ENCODE measurements at regions not wholly inside any gene's neighbourhood (a gene's known extent, or its start where the extent isn't known, plus 50 kb on each side); places are given as distances from the start of the nearest gene placed in this dataset.

DNA sequence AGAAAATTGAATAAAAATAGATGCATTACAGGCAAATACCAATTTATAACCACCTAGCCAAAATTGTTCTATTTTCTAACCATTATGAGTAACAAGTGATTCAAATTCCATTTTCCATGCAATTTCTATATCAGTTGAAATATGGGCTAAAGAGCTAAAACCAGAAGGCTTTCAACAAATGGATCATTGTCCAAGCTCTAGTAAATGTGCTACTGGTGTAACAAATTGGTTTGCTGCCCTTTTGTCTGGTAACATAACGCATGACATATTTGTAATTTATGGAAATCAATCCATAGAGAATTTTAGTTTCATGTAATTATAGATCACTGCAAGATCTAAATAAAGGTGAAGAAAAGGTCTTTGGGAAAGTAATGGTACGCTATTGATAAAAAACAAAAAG lies 708.0 kb upstream of the GRAMD2B start:
- H3K27ac Mint-ChIP-seq, result no peak overlapping the region
- intact Hi-C loops (cut with micrococcal nuclease), result no loop called here
- H3K4me1 Mint-ChIP-seq (ENCODE audit: low read depth), result no peaks in the 10 kb centered on the region
- H3K36me3 Mint-ChIP-seq (ENCODE audit: low read depth), result no peaks in the 10 kb centered on the region
- no peaks in the 10 kb centered on the region for H3K27me3 Mint-ChIP-seq (ENCODE audit: low read depth)
- no peak for DNase-seq (ENCODE audit: low spot score)
- no peak overlapping the region for H3K4me3 Mint-ChIP-seq (ENCODE audit: low read depth)
- H3K9me3 Mint-ChIP-seq, result peaks cover 5% of the 10 kb centered on the region

DNA sequence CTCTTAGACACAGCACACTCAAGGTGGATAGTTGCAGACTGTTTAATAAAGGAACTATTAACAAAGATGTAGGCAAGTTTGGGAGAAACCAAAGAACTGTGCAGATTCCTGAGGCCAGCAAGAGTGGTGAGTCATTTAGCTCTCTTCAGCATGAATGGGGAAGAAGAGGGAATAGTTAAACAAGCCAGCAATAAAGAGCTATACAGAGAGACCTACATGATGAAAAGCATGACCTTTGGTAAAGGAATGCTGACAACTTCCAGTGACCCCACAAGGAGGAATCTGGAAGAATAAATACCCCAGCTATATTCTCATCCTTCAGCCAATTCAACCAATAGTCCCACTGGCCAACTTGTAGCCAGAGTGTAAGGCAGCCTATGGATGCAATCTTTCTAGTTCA lies 706.0 kb upstream of the GRAMD2B start:
- H3K36me3 Mint-ChIP-seq (ENCODE audit: low read depth), result no peaks in the 10 kb centered on the region
- no peaks in the 10 kb centered on the region for H3K4me1 Mint-ChIP-seq (ENCODE audit: low read depth)
- no peak overlapping the region for H3K27ac Mint-ChIP-seq
- DNase-seq (ENCODE audit: low spot score), result no peak
- H3K4me3 Mint-ChIP-seq (ENCODE audit: low read depth), result no peak overlapping the region
- intact Hi-C loops (cut with micrococcal nuclease), result no loop called here
- H3K27me3 Mint-ChIP-seq (ENCODE audit: low read depth), result no peaks in the 10 kb centered on the region
- peaks cover 9% of the 10 kb centered on the region for H3K9me3 Mint-ChIP-seq

DNA sequence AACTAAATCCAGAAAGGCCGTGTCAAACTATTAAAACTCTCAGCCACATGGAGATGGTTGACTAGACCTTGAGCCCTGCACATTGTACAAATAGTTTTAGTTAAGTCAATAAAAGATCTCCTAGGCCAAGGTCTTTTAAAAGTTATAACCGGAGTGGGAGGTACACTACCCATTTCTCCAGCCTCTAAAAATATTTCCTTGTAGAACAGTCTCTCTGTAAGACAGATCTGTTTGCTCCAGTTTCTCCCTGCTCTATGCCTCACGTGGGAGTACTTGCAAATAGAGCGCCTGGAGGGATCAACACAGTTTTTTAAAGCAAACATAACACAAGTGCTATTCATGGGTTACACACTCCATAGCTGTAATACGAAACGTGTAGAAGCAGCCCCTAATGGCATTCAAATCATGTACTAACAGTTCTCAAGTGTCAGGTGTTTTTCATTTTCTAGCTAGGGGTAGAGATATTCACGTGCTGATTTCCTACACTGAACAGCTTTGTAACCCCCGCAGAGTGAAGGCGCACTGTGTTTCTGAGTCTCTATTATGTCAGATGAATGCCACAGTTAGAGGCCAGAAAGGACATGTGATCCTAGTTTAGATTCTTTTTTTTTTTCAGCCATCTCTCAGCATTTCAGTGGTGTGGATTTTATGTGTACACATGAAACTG lies 703.4 kb upstream of the GRAMD2B start:
- Mint-ChIP-seq H3K27ac (no peak overlapping the region), H3K36me3 (ENCODE audit: low read depth) (no peaks in the 10 kb centered on the region), H3K4me3 (ENCODE audit: low read depth) (no peak overlapping the region), H3K4me1 (ENCODE audit: low read depth) (no peaks in the 10 kb centered on the region), H3K27me3 (ENCODE audit: low read depth) (no peaks in the 10 kb centered on the region), H3K9me3 (peaks cover 9% of the 10 kb centered on the region)
- no peak for DNase-seq (ENCODE audit: low spot score)
- intact Hi-C loops (cut with micrococcal nuclease), result no loop called here

DNA sequence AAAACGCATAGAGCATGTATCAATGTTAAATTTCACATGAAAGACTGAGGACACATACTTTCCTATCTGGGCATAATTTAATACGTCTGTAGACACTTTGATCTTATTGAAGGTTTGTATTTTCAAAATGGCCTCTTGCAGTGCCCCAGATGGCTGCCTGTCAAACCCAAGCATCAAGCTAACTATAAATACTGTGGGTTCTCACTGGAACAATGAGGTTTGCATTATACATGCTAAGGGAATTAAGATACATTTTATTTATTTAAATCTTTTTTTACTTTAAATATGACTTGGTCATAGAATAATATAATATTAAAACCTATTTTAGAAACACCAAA lies 702.9 kb upstream of the GRAMD2B start:
- no peaks in the 10 kb centered on the region for H3K27me3 Mint-ChIP-seq (ENCODE audit: low read depth)
- no peaks in the 10 kb centered on the region for H3K36me3 Mint-ChIP-seq (ENCODE audit: low read depth)
- H3K27ac Mint-ChIP-seq, result no peak overlapping the region
- no peaks in the 10 kb centered on the region for H3K4me1 Mint-ChIP-seq (ENCODE audit: low read depth)
- no peak overlapping the region for H3K4me3 Mint-ChIP-seq (ENCODE audit: low read depth)
- intact Hi-C loops (cut with micrococcal nuclease), result no loop called here
- H3K9me3 Mint-ChIP-seq, result peaks cover 9% of the 10 kb centered on the region
- DNase-seq (ENCODE audit: low spot score), result no peak

DNA sequence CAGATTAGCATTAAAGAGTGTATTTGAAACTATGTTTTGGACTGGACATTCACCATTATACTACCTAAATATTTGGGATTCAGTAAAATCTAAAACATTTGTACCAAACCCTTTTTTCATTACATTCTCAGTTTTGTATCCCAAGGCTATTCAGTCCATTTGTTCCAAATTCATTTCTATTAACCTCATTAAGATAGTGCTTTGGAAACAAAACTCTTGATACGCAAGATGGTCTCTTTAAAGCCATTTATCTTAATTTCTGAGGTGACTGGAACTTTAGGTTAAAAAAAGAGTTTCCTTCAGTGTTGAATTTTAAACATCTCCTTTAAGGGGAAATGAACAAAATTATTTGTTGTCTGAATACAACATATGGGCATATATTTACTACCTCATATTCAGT lies 702.5 kb upstream of the GRAMD2B start:
- Mint-ChIP-seq H3K27ac (no peak overlapping the region), H3K36me3 (ENCODE audit: low read depth) (no peaks in the 10 kb centered on the region), H3K4me1 (ENCODE audit: low read depth) (no peaks in the 10 kb centered on the region), H3K9me3 (peaks cover 9% of the 10 kb centered on the region), H3K27me3 (ENCODE audit: low read depth) (no peaks in the 10 kb centered on the region), H3K4me3 (ENCODE audit: low read depth) (no peak overlapping the region)
- intact Hi-C loops (cut with micrococcal nuclease), result no loop called here
- DNase-seq (ENCODE audit: low spot score), result no peak

DNA sequence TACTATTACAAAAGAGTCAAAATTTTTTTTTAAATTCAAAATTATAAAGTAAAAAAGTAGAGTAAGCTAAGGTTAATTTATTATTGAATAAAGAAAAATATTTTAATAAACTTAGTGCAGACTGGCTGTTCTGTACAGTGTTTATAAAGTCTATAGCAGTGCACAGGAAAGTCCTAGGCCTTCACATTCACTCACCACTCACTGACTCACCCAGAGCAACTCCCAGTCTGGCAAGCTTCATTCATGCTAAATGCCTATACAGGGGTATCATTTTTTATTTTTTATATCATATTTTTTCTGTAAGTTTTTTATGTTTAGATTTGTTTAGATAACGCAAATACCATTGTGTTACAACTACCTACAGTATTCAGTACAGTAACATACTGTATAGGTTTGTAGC lies 700.7 kb upstream of the GRAMD2B start:
- Mint-ChIP-seq H3K4me3 (ENCODE audit: low read depth) (no peak overlapping the region), H3K4me1 (ENCODE audit: low read depth) (no peaks in the 10 kb centered on the region), H3K9me3 (peaks cover 4% of the 10 kb centered on the region), H3K27ac (no peak overlapping the region), H3K36me3 (ENCODE audit: low read depth) (no peaks in the 10 kb centered on the region), H3K27me3 (ENCODE audit: low read depth) (no peaks in the 10 kb centered on the region)
- intact Hi-C loops (cut with micrococcal nuclease), result no loop called here
- no peak for DNase-seq (ENCODE audit: low spot score)

DNA sequence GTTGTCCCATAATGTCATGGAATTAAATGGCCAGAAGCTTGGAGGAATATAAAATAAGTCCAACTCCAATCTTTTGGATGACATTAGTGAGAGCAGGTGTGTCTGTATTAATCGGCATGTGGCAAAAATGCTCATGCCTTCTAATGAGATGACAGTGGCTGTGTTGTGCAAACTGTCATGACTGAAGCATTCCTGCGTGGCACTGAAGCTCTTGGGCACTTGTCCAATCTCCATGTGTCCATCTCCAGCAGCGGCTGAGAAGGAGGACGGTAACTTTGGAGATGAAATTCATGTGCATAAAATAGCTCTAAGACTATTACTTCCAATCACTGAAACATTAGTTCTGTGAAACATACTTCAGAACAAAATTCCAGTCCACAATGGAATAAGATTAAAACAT lies 697.5 kb upstream of the GRAMD2B start:
- DNase-seq (ENCODE audit: low spot score), result no peak
- intact Hi-C loops (cut with micrococcal nuclease), result no loop called here
- peaks cover 13% of the 10 kb centered on the region for H3K9me3 Mint-ChIP-seq
- no peaks in the 10 kb centered on the region for H3K4me1 Mint-ChIP-seq (ENCODE audit: low read depth)
- H3K4me3 Mint-ChIP-seq (ENCODE audit: low read depth), result no peak overlapping the region
- H3K36me3 Mint-ChIP-seq (ENCODE audit: low read depth), result no peaks in the 10 kb centered on the region
- H3K27me3 Mint-ChIP-seq (ENCODE audit: low read depth), result no peaks in the 10 kb centered on the region
- no peak overlapping the region for H3K27ac Mint-ChIP-seq

DNA sequence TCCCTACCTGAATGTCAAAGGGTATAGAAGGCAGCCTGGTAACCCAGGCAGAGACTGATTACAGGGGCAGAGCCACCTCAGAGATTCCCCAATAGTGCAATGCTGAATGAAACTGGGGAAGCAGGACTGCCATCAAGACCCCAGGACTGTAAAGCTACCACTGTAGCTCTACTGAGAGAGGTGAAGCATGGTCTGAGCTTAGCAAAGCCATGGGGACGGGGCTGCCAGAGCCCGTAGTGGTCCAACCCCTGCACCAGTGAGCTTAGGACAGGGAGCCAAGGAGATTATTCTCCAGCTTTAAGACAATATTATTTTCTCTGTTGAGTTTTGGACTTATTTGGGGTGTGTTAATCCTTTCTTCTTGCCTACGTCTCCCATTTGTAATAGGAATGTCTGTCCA lies 679.3 kb upstream of the GRAMD2B start:
- intact Hi-C loops (cut with micrococcal nuclease), result no loop called here
- no peak for DNase-seq (ENCODE audit: low spot score)
- Mint-ChIP-seq H3K4me3 (ENCODE audit: low read depth) (no peak overlapping the region), H3K27ac (no peak overlapping the region), H3K9me3 (peaks cover 20% of the 10 kb centered on the region), H3K36me3 (ENCODE audit: low read depth) (no peaks in the 10 kb centered on the region), H3K4me1 (ENCODE audit: low read depth) (no peaks in the 10 kb centered on the region), H3K27me3 (ENCODE audit: low read depth) (no peaks in the 10 kb centered on the region)

DNA sequence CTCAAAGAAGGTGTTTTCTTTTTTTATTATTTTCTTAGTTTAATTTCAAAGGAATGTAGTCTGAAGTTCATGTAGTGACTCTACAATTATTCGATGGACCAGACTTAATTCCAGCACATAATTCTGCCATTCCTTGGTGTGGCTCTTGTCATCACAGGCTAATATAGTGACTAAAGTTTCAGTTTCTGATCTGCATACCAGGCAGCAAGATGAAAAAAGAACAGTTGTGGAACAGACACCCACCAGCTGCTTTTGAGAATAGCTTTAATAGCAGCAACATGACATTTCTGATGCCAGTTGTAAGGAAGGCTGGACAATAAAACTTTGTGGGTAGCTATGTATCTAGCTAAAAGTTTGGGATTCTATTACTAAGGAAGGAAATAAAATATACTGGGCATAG lies 676.3 kb upstream of the GRAMD2B start:
- no peak overlapping the region for H3K4me3 Mint-ChIP-seq (ENCODE audit: low read depth)
- H3K4me1 Mint-ChIP-seq (ENCODE audit: low read depth), result no peaks in the 10 kb centered on the region
- DNase-seq (ENCODE audit: low spot score), result no peak
- intact Hi-C loops (cut with micrococcal nuclease), result no loop called here
- no peaks in the 10 kb centered on the region for H3K36me3 Mint-ChIP-seq (ENCODE audit: low read depth)
- no peaks in the 10 kb centered on the region for H3K27me3 Mint-ChIP-seq (ENCODE audit: low read depth)
- H3K27ac Mint-ChIP-seq, result no peak overlapping the region
- H3K9me3 Mint-ChIP-seq, result peaks cover 20% of the 10 kb centered on the region

DNA sequence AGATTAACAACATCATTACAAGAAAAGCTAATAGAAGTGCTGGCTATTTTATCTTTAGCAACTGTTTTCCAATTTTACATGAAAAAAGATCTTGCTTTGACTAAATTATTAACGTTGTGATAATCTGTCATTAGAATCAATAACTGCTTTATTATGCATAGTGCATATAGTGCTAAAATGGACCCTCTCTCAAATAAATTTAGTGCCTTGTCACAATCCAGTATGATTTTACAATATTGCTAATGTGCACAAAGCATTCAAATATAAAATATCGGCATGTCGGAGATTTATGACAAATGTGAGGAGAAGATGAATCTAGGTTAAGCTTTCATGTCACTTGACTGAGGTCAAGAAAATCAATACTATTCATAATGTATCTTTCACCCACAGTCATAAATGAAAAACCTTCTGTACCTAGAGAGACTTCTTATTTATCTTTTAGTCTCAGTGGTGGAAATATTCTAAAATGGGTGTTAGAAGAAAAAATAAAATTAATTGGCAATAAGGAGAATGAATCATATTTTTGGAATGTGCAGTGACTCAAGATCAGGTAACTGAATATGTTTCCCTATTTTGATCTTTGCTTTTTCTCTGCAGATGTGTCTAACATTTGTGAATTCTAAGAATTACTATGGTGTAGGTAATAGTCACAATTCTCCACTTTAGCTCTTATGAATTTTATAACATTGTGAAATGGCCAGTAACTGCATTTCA lies 672.9 kb upstream of the GRAMD2B start:
- H3K27me3 Mint-ChIP-seq (ENCODE audit: low read depth), result no peaks in the 10 kb centered on the region
- H3K4me3 Mint-ChIP-seq (ENCODE audit: low read depth), result no peak overlapping the region
- H3K9me3 Mint-ChIP-seq, result peaks cover 5% of the 10 kb centered on the region
- no peak for DNase-seq (ENCODE audit: low spot score)
- no peak overlapping the region for H3K27ac Mint-ChIP-seq
- no peaks in the 10 kb centered on the region for H3K4me1 Mint-ChIP-seq (ENCODE audit: low read depth)
- intact Hi-C loops (cut with micrococcal nuclease), result no loop called here
- H3K36me3 Mint-ChIP-seq (ENCODE audit: low read depth), result no peaks in the 10 kb centered on the region

DNA sequence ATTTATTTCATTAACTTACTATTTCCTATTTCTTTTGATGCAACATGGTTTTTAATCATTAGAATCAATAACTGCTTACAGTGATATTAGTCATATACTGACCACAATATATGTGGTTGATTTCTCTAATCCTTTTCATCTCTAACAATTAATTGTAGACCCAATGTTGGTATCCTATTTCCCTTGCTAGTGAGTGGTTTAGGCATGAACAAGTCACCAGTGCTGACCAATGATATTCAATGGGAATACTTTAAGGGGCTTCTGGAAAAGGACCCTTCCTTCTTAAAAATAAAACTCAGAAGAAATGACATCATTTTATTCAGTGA lies 672.4 kb upstream of the GRAMD2B start:
- no peaks in the 10 kb centered on the region for H3K36me3 Mint-ChIP-seq (ENCODE audit: low read depth)
- no peak for DNase-seq (ENCODE audit: low spot score)
- intact Hi-C loops (cut with micrococcal nuclease), result no loop called here

DNA sequence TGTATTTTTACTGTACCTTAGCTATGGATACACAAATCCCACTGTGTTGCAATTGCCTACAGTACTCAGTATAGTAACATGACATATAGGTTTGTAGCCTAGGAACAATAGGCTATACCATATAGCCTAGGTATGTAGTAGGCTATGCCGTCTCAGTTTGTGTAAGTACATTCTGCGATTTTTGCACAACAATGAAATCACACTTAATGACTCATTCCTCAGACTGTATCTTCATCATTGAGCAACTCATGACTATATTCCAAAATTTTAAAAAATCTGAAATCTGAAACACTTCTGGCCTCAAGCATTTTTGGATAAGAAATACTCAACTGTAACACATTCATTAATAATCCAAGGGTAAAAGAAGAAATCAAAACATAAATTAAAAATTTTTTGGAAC lies 666.8 kb upstream of the GRAMD2B start:
- intact Hi-C loops (cut with micrococcal nuclease), result no loop called here
- DNase-seq (ENCODE audit: low spot score), result no peak
- Mint-ChIP-seq H3K27ac (no peak overlapping the region), H3K9me3 (peaks cover 9% of the 10 kb centered on the region), H3K4me1 (ENCODE audit: low read depth) (no peaks in the 10 kb centered on the region), H3K4me3 (ENCODE audit: low read depth) (no peak overlapping the region), H3K36me3 (ENCODE audit: low read depth) (no peaks in the 10 kb centered on the region), H3K27me3 (ENCODE audit: low read depth) (no peaks in the 10 kb centered on the region)

More for the DNA sequence above, 672.4 kb upstream of the GRAMD2B start:
- H3K4me3 Mint-ChIP-seq (ENCODE audit: low read depth), result no peak overlapping the region
- peaks cover 5% of the 10 kb centered on the region for H3K9me3 Mint-ChIP-seq
- no peak overlapping the region for H3K27ac Mint-ChIP-seq
- H3K27me3 Mint-ChIP-seq (ENCODE audit: low read depth), result no peaks in the 10 kb centered on the region
- H3K4me1 Mint-ChIP-seq (ENCODE audit: low read depth), result no peaks in the 10 kb centered on the region

DNA sequence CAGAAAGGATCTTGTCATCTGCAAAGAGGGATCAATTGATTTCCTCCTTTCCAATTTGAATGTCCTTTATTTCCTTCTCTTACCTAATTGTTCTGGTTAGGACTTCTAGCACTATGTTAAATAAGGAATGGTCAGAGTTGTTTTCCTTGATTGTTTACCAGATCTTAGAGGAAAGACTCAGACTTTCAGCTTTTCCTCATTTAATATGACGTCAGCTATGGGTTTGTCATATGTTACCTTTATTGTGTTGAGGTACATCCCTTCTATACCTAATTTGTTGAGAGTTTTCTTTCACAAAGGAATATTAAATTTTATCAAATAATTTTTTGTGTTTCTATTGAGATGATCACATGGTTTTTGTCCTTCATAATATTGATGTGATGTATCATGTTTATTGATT lies 656.5 kb upstream of the GRAMD2B start:
- H3K27ac Mint-ChIP-seq, result no peak overlapping the region
- H3K27me3 Mint-ChIP-seq (ENCODE audit: low read depth), result no peaks in the 10 kb centered on the region
- H3K36me3 Mint-ChIP-seq (ENCODE audit: low read depth), result no peaks in the 10 kb centered on the region
- no peaks in the 10 kb centered on the region for H3K4me1 Mint-ChIP-seq (ENCODE audit: low read depth)
- no peak for DNase-seq (ENCODE audit: low spot score)
- H3K4me3 Mint-ChIP-seq (ENCODE audit: low read depth), result no peak overlapping the region
- intact Hi-C loops (cut with micrococcal nuclease), result no loop called here
- peaks cover 24% of the 10 kb centered on the region for H3K9me3 Mint-ChIP-seq

DNA sequence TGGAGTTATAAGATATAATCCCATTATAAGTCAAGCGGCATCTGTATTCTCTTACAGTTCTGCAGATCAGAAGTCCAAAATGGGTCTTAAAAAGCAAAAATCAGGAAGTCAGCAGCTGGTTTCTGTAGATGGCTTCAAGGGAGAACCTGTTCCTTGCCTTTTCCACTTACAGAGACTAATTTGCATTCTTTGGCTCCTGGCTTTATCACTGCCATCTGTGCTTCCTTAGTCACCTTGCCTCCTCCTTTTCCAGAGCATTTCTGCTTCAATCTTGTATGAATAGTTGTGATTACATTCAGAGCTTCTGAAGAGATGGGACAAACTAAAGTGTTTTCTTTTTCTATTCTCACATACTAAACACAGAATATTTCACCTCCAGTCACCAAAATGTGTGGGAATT lies 647.3 kb upstream of the GRAMD2B start:
- intact Hi-C loops (cut with micrococcal nuclease), result no loop called here
- Mint-ChIP-seq H3K4me3 (ENCODE audit: low read depth) (no peak overlapping the region), H3K27ac (no peak overlapping the region), H3K36me3 (ENCODE audit: low read depth) (no peaks in the 10 kb centered on the region), H3K9me3 (peaks cover 15% of the 10 kb centered on the region), H3K27me3 (ENCODE audit: low read depth) (no peaks in the 10 kb centered on the region), H3K4me1 (ENCODE audit: low read depth) (no peaks in the 10 kb centered on the region)
- no peak for DNase-seq (ENCODE audit: low spot score)

All from activated T-helper 2 cell treated with anti-CD3 and anti-CD28 coated beads, Interferon-gamma antibody, Interleukin-2, Interleukin-4, amounts not matched to agents 10 μg/mL and 5 μg/mL and 100 μg/mL, durations not matched to agents 14 hours and 24 hours and 36 hours (primary cell).